ENCODE measurements at regions not wholly inside any gene's neighbourhood (a gene's known extent, or its start where the extent isn't known, plus 50 kb on each side); places are given as distances from the start of the nearest gene placed in this dataset.

- TF ChIP-seq, protein P1, sequence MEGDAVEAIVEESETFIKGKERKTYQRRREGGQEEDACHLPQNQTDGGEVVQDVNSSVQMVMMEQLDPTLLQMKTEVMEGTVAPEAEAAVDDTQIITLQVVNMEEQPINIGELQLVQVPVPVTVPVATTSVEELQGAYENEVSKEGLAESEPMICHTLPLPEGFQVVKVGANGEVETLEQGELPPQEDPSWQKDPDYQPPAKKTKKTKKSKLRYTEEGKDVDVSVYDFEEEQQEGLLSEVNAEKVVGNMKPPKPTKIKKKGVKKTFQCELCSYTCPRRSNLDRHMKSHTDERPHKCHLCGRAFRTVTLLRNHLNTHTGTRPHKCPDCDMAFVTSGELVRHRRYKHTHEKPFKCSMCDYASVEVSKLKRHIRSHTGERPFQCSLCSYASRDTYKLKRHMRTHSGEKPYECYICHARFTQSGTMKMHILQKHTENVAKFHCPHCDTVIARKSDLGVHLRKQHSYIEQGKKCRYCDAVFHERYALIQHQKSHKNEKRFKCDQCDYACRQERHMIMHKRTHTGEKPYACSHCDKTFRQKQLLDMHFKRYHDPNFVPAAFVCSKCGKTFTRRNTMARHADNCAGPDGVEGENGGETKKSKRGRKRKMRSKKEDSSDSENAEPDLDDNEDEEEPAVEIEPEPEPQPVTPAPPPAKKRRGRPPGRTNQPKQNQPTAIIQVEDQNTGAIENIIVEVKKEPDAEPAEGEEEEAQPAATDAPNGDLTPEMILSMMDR (IDR thresholded peaks at IDR 0.05): no peak
- no peak for TF ChIP-seq POLR2A (IDR thresholded peaks at IDR 0.05)
Measured at GRCh38 chr10:3908183-3908582, 123.2 kb upstream of the KLF6 start.

All from testis (tissue), 2 donors.